Sciatic nerve (tissue), 2 donors: ENCODE measurements at regions not wholly inside any gene's neighbourhood (a gene's known extent, or its start where the extent isn't known, plus 50 kb on each side); places are given as distances from the start of the nearest gene placed in this dataset.

ENCODE experiments used
- ATAC-seq: fragments of 200-7000 bp; cut with Tn5 transposase; one replicate; pipeline ENCODE4 v1.9.1; 2020; ENCODE audit warnings: mild to moderate bottlenecking, moderate library complexity
- DNase-seq: peaks from one replicate; pipeline ENCODE4 v3.0.0-alpha.2; 2020; ENCODE audit warnings: low spot score
- intact Hi-C: fragments of 100-400 bp; cut with DNase I; formaldehyde crosslinking; loops from one replicate; pipeline ENCODE4 v1.14.2; 2022
- donor health status: DM: no; HTN: no; CAD: no.
- donor health status: DM: no; HTN: no; CAD: no.

DNA sequence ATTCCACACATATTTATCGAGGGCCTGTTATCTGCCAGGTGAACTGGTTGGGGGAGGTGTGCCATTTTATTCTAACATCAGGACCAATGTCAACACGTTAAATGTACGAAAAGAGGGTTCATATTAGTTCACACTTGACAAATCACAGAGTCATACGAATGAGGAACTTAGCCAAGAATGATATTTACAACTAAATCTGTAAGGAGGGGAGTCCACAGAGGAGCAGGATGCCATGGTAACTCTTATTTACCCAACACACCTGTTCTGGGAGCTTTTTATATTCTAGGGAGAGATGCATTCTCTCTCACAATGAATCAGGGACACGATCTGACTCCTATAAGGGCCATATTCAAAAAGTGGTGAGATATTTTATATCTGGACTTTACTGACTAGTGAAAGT, 144.1 kb downstream of the CDC42EP3 start:
- intact Hi-C loops: no loop called here
- ATAC-seq (no peak), DNase-seq (no peak)

DNA sequence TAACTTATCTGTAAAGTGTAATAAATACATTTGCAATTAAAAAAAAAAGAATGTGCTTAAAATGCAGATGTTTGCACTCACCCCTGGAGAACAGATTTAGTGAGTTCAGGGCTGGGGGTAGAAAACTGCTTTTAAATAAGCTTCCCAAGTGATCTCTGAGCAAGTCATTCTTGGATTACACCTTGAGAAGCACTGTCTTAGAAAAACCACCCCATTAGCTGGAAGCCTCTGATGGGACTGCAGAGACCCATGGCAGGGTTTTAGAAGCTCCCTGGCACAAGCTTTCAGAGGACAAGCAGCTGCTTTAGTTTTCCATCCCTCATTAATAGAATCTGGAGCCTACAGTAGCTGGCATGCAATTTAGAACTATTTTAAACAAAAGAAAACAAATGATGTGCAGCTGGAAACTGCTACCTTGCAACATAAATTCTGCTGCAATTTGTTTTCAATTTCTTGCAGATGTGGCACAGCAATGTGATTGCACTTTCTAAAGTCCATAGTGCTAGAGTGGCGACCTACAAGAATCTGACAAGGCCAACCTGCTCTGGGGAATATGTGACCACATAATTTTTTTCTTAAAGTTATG, 141.5 kb downstream of the CDC42EP3 start:
- ATAC-seq (no peak), DNase-seq (no peak)
- intact Hi-C loops: no loop called here

DNA sequence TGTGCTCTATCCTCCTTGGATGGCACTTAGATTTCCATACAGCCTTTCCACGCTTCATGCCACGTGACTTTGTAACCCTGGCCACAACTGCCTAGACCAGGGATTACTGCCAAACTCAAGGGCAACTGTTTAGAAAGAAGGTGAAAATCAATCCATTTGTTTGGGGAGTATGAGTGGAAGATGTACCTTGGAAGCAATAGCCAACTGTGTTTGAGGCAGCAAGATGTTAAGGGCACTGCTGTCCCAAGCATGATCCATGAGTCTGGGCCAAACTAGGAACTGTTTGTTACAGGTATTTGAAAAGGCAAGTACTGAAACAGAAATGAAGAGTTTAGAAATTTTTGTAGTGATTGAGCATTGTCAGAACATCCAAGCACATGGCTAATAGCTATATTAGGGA, 138.9 kb downstream of the CDC42EP3 start:
- DNase-seq: no peak
- no peak for ATAC-seq
- intact Hi-C loops: no loop called here

DNA sequence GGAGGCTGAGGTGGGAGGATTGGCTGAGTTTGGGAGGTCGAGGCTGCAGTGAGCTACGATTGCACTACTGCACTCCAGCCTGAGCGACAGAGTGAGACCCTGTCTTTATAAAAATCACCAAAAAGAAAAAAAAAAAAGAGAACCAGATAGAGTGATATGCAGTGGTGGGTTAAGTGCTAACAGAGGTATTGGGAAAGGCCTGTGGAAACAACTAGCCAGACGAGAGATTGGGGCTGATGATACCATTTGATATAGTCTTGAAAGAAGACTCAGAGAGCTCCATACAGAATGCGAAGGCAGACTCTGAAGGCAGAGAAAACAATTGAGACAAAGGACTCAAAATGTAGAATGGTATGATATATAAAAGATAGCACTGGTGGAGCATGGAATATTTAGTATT, 134.1 kb downstream of the CDC42EP3 start:
- intact Hi-C loops: no loop called here
- no peak for DNase-seq
- no peak for ATAC-seq

DNA sequence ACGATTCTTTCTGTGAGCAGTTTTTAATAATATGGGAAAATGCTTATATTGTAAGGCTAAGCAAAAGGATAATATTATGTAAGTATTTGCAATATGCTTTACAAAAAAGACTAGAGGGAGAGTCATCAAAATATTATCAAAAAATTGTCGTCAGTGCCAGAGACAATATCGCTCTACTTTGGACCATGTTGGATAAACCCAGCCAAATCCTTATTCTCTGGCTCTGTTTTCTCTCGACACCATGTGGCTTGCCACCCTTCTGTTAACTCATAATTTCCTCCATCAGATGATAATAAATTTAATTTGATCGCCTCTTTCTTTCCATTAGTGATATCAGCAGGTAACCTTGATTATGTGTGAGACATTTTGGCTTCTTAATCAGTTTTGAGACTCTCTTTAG, 129.9 kb downstream of the CDC42EP3 start:
- intact Hi-C loops: no loop called here
- ATAC-seq: no peak

DNA sequence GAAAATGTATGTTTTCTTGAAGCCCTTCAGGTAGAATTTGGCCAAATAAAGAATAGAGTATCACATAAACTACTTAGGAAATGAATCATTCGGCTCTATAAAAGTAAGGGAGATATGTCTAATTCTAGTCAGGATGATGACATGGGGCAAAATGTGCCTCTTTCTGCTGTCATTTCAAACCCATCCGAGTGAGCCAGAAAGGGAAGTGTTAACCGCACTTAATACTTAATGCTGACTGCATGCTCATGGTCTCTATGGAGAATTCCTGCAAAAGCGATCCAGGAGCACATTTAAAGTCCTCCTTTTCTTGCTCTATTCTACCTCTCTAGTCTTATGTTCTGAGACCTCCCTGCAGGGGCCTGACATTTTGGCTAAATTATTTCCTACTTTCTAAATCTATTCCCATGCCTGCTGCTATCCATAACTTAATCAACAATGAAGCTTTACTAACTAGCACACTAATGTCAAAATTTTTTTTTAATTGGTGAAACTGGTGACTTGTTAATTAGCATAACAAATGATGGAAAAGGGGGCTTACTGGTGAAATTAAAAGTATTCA, 127.4 kb downstream of the CDC42EP3 start:
- intact Hi-C loops: no loop called here
- DNase-seq: no peak
- ATAC-seq: no peak

More for the DNA sequence above, 129.9 kb downstream of the CDC42EP3 start:
- no peak for DNase-seq

DNA sequence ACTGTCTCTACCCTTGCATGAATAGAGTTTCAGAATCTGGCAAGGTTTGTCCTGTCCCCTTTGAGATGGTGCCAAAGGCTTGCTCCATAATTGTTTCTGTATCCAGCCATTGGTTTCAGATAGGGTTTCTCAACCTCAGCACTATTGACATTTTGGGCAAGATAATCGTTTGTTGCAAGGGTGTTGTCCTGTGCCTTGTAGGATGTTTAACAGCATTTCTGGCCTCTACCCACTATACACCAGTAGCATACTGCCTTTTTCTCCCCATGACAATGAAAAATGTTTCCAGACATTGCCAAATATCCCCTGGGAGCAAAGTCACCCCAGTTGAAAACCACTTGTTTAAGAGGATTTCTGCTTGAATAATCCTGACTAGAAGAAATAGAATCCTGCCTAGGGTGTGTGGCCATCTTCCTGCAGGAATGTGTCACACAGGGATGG, 126.8 kb downstream of the CDC42EP3 start:
- DNase-seq: no peak
- ATAC-seq: peak; percentile 17
- intact Hi-C loops: no loop called here

DNA sequence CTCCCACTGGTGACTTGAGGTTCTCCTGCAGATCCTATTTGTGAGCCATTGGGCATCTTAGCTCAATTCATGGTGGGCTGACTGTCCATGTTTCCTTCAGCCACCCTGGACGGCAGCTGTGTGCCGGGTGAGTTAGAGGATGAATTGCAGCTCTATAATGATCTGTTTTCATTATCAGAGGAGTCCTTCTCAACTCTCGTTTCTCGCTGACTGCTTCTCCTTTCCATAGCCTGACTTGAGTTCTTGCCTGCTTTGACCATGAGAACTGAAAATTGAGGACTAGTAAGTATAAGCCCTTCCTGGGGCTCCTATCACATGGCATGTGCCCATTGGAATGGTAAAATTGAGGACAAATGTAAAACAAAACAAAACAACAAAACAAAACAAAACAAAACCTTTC, 121.8 kb downstream of the CDC42EP3 start:
- DNase-seq (no peak), ATAC-seq (no peak)
- intact Hi-C loops: no loop called here

DNA sequence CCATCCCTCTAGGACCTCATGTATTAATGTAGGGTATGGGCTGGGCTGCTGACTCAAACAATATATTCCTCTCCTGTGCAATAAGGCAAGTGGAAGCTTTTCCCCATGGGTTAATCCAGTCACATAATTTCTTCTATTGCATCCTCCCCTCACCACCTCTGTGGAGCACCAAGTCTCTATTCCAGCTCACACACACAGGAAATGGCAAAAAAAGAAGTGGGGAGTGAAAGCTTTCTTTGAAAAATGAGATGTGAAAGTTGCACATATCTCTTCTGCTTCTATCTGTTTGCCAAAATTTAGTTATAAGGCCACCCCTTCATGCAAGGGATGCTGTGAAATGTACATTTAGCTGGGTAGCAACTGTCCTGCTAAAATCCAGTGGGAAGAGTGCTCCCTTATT, 121.3 kb downstream of the CDC42EP3 start:
- ATAC-seq (no peak), DNase-seq (no peak)
- intact Hi-C loops: no loop called here

DNA sequence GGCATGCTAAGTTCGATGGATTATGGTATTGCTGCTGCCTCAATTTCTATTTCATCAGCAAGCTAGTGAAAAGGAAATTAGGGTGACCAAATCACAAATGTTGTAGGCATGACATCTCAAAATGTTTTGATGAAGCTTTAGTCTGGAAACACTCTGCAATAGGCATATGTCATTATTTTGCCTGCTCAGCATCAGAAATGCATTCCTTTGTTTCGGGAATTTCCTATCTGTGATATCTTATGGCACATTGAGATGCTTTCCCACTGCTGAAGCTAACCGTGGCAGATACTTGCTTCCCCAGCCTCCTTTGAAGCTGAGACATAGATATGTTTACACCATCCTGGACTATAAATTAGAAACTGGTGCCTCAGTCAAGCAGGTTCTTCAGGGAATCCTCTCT, 119.7 kb downstream of the CDC42EP3 start:
- ATAC-seq (no peak), DNase-seq (no peak)
- intact Hi-C loops: no loop called here

DNA sequence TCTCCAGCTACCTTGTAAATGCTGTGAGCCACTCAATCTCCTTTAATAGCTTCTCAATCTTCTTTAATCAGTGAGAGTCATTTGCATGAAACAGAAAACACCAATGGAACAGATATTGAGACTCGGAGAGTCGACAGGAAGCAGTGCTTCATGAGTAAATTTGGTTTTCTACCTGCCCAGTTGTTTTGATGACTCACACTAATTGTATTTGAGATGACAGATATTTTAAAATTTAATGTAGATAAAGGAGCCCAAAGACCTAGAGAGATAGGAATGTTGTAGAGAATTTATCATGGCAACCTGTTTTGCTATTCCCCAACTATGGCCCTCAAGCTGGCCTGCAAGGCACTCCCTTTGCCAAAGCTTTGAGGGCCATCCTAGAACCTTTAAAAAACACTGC, 119.1 kb downstream of the CDC42EP3 start:
- intact Hi-C loops: no loop called here
- no peak for DNase-seq
- ATAC-seq: no peak

DNA sequence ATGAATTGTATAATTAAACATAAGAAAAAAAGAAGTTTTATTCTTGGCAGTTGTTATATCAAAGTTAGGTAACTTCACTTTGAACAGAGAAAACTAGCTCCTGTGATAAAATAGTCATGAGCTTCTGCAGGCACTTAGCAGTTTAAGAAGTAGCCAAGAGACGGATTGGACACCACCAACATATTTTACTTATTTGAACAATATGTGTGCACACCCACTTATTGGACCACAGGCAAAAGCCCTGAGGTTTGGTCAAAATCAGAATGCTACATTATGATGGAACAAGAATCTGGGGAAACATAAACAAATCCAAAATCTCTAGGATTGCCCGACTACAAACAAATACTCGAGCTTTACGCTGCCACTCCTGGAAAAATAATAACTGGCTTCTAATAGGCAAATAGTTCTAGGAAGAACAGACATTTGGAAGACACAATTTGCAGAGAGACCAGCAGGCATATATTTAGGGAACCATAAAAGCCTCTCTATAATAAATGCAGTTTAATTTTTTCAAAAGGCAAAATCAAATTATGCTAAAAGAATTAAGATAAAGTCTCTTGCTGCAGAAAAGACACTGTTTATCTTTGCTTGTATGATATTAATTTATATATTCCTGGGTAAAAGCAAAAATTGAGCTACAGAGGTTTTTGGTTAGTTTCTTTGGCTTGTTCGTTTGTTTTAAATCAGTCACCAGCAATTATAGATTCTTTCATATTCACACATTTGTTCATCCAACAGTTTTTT, 117.9 kb downstream of the CDC42EP3 start:
- no peak for DNase-seq
- intact Hi-C loops: no loop called here
- ATAC-seq: no peak

DNA sequence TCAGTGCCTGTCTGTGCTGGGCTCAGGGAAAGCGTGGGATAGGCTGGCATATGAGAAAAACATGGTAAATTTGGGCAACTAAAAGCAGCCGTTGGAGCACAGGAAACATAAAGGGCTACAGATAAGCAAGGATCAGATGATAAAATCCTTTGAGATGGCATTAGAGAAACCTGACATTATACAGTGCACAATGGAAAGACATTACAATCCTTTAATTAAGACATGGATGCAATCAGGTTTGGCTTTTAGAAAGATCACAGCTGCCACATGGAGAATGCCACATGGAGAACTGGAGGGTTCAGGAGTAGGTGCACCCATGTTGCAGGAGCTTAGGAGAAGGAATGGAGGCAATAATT, 117.3 kb downstream of the CDC42EP3 start:
- DNase-seq (no peak), ATAC-seq (no peak)
- intact Hi-C loops: no loop called here

DNA sequence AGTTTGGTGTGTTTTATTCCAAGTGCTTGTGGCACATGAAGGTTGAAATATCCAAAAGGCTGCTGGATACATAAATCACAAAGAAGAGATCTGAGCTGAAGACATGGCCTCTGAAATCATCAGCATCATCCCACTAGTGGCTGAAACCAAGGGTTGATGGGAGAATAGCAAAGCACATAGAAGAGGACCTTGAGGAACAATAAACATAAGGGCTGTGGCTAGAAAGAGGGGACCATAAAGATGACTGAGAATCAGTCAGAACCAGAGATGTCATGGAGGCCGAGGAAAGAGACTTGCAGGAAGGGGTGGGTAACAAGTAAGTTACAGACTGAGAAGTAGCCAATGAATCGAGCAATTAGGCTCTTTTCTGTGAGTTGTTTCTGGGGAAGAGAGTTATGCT, 116.8 kb downstream of the CDC42EP3 start:
- ATAC-seq: no peak
- DNase-seq: no peak
- intact Hi-C loops: no loop called here

DNA sequence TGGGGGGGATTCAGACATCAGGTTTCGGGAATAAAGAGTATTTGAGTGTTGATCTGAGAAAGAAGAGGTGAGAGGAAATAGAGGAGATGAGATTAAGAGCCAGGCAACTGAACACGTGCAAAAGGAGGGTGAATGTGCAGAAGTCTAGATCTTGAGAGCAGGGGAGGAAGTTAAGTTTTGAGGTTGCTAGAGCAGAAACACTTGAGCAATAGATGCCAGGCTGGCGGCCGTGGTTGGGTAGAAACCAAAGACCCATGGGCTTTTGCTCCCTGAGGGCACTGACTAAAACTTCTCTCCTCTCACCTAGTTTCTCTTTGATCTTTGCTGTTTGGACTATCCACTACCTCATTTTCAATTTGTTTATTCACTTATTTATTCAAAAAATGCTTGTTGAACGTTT, 116.0 kb downstream of the CDC42EP3 start:
- intact Hi-C loops: no loop called here
- no peak for DNase-seq
- ATAC-seq: no peak

DNA sequence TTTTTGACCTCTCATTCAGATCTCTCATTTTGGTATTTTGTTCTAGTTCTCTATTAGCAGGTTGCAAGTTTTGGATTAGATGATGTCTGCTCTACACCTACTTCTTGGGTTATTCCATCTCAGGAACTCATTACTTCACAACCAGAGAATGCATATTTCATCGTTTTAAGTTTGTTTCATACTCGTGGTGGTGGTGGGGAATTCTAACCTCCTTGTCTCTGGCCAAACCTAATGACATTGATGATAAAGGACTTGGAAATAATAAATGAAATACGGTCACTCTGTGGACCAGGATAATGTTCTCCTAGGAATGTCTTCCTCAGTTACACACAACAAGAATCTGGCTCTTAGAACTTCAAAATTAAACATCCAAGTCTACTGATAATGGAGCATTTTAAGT, 115.2 kb downstream of the CDC42EP3 start:
- intact Hi-C loops: no loop called here

DNA sequence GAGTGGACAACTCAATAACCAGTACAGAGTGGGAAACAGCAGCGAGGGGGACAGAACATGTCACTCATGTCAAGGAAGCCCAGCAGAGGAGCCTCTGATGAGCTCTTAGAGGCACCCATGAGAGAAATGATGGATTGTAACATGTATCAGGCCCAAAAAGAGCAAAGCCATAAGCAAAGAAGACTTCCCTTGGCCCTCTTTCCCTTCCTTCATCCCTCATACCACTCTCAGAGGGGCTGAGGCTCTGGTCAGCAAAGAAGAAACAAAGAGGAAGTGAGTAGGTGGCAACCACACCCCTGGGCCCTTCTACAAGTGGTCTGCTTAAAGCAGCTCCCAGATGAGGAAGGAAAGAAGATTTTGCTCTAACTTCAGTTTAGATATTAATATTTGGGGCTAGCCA, 112.8 kb downstream of the CDC42EP3 start:
- DNase-seq (no peak), ATAC-seq (peak; percentile 73)
- intact Hi-C loops: no loop called here

More for the DNA sequence above, 115.2 kb downstream of the CDC42EP3 start:
- DNase-seq (no peak), ATAC-seq (no peak)

DNA sequence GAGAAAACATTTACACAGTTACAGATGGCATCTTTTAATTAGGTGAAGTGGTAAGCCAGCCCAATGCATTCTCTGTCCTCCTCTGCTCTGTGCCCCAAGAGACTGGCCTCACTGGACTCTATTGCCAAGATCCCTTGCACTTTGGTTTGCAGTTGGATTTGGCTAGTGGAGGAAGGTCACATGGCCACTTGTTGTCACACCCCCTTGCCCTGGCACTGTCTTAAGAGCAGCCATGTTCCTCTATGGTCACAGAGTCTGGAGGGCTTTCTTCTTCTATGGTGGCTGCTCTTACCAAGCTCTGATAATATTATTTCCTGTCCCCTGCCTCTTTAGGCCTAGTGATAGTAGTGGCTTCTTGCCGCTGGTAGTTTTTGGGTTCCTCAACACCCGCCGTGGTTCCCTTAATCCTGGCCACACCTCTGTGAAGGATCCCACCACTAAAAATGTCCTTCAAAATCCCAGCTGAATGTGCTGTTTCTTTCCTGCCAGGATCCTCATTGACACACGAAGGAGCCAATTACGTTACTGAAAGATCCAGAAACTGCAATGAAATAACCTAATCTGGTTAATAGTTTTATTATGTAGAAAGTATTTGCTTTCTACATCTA, 111.1 kb downstream of the CDC42EP3 start:
- DNase-seq (no peak), ATAC-seq (peak; percentile 34)
- intact Hi-C loops: no loop called here

DNA sequence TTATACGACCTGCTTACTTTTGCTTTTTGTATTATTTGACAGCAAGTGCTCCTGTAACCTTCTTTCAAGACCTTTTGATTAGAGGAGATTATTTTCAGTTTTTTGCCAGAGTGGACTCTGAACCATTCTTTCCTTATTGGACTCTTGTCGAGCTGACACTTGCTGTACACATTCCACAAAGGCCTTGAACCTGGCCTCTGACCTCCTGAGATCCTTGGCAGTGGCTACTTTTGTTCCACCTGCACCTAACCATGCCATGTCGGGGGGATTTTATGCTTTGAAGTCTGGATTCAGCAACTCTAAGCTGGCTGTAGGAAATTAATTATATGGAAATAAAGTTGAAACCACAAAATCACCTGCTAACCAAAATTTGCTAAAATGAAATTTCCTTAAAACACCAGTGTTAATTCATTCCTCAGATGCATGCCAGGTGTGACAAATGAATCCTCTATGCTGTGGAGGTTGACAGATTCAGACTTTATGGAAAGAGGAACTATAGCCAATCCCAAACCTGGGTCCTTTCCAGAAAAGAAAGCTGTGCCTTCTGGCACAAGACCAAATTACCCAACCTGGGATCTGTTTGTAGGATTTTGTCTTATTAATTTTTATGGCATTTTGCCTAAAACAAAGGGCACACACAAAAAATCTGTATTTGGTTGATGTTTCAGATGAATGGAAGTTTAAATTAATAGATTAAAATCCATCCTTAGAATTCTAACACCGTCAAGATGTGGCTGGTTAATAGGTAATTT, 110.4 kb downstream of the CDC42EP3 start:
- ATAC-seq (no peak), DNase-seq (no peak)
- intact Hi-C loops: no loop called here
